ENCODE measurements at regions not wholly inside any gene's neighbourhood (a gene's known extent, or its start where the extent isn't known, plus 50 kb on each side); places are given as distances from the start of the nearest gene placed in this dataset.

DNA sequence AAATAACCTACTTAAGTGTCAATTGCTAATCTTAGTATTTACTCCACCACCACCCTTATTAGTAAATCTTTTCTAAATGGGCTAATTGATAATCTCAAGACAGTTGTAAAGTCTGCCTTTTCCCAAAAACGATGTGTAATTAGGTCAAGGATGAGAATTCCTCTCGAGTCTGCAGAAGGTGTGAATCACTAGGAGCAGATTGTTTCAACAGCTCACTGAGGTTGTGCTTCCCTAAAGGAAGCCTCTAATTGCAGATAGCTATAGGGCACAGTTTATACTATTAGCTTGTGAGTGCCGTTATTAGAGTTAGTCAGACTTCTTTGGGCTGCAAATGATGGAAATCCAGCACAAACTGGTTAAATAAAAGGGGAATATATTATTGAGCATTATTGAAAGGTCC lies 84.9 kb downstream of the C11orf91 start:
- DNase-seq, result no peak

DNA sequence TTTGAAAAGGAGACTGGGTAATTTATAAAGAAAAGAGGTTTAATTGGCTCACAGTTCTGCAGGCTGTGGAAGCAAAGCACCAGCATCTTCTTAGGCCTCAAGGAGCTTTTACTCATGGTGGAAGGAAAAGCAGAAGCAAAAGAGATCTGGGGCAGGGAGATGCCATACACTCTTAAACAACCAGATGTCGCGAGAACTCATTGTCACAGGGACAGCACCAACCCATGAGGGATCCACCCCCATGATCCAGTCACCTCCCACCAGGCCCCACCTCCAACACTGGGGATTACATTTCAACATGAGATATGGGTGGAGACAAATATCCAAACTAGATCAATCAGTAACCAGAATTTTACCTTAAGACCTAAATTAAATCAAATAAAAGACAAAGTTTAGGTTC lies 87.2 kb downstream of the C11orf91 start:
- no peak for DNase-seq

DNA sequence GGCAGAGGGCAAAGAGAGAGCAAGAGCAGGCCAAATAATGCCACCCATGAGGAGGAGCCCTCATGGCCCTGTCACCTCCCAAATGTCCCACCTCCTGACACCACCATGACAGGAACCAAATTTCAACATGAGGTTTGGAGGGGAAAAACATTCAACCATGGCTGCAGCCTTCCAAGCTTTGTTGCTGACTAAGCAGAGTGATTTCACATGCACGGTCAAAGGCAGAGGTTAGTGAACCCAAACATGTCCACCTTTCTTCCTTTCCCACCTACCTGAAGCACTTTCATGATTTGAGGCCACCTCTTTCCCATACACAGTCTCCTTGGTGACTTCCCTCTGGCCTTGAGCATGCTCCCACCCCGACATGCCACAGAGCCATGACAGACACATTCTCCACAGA lies 89.7 kb downstream of the C11orf91 start:
- DNase-seq, result no peak

DNA sequence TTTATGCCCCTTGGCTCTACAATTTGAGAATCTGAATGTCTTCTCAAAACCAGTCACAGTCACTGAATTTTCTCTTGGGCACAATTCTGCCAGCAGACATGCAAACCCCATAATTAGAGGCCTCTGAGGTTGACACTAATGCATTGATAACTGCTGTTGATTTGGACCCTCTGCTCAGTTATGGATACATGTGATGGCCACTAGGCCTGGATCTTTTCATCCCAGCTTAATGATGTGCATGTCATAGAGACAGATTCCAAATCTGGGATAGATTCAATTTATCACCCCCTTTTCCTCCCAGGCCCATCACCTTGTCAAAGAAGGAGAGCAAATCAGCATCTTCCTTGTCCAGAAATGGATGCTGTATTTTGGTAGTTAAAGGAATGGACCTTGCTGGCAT lies 92.2 kb downstream of the C11orf91 start:
- no peak for DNase-seq

DNA sequence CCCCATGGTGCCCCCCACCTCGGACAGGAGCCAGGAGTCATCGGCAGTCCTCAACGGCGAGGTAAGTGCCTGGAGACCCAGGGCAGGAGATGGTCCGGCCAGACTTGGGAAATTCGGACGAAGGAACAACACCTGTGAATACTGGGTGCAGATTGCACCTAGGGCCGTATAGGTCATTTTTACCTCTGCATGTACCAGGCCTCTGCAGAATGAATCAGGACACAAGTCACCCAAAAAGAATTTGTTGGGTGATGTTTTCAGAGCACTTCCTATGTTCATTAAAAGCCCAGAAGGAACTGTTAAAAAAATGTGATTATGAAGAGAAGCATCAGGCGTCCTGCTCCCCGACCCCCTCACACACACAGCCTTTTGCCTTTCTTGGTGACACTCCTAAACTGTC lies 93.9 kb downstream of the C11orf91 start:
- DNase-seq, result no peak

DNA sequence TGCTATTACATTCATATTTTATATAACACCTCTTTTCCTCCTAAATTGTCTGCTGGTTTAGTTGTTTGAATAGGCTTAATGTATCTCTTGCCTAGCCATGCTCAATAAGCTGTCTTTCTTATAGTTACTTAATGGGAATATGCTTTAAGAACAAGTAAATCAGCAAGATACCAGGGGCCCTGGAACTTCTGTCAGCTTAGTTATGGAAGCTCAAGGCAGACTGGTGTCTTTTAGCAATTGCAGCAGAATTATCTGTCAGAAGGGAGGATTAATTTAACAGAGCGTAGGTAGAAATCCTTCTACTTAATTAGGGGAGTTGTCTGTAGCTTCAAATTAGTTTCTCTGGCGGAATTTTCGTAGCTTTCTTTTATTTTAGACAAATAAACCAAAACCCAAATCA lies 94.9 kb downstream of the C11orf91 start:
- DNase-seq, result no peak

DNA sequence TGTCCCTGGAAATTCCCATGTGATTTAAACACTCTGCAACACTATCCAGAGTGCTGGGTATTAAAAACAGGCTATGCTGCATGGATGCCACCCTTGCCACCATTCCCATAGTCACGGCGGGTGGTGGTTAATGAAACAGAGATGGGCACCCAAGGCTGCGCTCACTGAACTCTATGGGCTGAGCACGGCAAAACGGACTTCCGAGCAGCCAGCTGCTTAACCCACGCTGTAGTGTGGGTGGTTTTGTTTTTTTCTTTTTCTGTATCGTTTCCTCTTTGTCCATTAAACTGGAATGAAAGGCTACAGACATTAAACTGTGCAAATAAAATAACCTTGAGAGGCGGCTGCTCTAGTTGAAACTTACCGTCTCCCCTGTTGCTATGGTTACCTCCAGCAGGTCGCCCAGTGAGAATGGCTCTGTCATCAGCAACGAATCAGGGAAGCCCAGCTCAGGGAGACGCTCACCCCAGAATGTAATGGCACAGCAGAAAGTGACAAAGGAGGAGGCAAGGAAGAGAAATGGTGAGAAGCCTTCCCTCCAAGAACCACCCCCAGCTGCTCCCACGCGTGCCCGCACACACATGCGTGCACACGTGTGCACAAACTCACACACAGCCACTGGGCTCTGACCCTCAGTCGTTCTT lies 102.1 kb downstream of the C11orf91 start:
- no peak for DNase-seq

DNA sequence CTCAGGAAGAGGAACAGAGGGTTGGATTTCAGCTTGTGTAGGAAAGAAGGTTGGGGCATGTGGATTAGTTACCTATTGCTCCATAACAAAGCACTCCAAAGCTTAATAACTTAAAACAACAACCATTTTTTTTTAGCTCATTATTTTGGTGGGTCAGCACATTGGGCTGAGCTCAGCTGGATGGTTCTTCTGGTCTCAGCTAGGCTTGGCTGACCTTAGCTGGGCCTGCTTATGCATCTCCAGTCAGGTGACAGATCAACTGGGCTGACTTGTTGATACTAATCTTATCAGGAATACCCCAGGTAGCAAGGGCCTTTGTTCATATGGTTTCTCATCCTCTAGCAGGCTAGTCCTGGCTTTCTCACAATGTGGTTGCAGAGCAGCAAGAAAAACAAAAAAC lies 106.4 kb downstream of the C11orf91 start:
- no peak for DNase-seq

DNA sequence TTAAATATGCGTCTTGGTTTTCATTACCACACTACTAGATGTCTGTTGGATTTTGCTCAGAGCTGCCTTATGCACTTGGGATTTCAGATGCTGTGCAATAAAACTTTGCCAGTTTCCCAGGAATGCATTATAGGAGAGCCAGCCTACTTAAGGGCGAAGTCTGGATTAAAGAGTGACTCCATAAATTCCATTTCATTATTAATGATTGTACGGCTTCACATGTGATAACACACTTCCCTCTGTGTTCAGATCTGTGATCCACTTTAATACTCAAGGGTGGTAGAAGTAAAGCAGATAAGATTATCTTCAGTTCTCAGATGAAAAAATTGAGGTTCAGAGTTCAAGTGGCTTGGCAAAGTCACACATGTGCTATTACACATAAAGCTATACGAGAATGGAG lies 110.2 kb downstream of the C11orf91 start:
- DNase-seq, result no peak

DNA sequence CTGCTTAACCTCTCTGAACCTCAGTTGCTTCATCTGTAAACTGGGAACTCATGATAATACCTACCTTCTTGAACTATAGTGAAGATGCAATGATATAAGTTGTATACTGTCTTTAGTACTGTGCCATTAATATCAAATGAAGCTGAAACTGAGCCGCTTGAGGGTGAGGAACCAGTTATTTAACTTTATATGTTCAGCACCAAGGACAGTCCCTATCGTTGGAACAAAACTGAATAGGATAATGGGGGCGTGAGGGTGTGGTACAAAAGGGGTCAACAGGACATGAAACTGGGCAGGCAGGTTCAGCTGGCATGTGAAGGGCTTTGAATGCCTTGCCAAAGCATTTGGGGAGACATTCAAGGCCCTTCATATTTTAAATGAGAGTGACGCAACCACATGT lies 112.6 kb downstream of the C11orf91 start:
- DNase-seq, result no peak

DNA sequence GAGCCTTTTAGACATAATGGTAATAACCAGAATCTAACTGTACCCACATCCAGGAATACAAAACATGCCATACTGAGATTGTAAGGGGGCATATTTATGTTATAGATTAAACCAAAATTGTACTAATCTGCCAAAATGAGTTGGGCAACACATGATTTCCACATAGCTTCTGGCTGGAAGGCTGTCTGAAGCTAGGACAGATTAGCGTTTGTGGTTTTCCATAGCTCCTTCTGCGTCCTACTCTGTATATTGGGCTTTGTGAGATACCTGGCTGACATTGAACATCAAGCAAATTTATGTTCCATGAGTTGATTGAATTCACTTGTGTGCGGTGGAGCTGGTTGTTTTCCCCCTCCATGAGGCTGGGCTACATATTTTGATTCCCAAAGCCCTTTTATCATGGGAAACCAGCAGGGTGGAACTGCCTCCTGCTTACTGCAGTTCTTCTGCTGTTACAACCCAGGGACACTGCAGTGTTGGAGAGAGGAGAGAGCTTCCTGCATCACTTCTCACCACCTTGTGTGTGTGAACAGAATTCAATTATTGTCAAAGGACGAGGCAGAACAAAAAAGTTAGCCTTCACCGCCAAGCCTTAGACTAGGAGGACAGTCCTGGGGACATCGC lies 114.9 kb downstream of the C11orf91 start:
- DNase-seq, result no peak

DNA sequence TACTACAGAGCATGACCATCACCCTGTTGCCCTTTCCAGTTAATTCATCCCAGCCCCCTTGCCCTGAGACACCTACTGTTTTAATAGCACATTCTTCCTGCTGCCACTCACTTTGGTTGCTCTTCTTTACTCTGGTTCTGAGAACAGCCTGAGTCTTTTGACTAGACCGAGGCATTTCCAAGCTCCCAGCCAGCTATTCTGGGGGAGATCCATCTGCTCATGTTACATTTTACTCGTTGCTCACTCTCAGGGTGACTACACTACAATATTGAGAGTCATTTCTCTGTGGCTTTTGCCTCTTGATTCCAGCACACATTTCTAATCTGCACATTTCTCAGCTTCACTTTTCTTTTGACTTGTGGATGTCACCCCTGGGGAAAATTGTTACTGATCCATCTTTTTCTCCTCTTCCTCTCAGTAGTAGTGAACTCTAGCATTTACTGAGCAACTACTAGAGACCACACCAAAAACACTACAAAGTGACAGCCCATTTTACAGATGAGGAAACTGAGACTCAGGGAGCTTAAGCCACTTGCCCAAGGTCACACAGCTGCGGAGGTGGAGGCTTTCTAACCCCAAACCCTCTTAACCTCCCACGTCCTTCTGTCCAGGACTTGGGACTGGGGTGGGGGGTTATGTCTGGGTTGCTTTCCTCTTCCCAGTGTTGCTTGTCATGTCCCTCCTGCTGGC lies 117.8 kb downstream of the C11orf91 start:
- no peak for DNase-seq

DNA sequence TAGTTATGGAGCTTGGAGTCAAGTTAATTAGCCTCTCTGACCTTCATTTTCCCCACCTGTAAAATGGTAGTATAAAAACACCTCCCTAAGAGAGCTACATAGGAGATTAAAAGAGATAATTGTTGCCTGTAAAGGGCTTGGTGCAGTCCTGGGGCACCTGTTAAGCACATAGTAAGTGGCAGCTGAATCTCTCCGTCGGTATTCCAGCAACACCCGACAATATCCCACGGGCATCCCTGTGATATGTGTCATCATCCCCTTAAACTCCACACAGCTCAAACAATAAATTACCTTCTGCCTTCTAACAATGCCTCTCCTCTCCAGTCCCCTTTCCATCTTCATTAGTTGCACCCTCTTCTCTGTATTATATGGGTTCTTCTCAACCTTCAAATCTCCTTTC lies 121.5 kb downstream of the C11orf91 start:
- DNase-seq, result no peak

DNA sequence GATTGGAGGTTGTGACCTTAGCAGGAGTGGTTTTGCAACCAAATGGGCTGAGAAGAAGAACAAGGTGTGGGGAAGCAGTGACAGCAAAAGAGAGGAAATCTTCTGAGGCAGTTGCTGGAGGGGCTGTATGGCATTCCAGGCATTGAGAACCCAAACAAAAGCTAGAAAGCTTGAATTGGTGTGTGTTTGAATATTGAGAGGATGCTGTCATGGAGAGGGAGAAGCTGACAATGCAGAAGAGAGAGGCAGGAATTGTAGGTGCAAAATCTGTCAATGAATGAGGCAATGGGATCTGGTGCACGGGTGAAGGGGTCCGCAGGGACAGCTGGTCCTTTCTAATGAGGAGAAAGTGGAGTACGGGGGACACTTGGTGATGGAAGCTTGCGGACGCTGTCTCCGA lies 123.4 kb downstream of the C11orf91 start:
- no peak for DNase-seq

DNA sequence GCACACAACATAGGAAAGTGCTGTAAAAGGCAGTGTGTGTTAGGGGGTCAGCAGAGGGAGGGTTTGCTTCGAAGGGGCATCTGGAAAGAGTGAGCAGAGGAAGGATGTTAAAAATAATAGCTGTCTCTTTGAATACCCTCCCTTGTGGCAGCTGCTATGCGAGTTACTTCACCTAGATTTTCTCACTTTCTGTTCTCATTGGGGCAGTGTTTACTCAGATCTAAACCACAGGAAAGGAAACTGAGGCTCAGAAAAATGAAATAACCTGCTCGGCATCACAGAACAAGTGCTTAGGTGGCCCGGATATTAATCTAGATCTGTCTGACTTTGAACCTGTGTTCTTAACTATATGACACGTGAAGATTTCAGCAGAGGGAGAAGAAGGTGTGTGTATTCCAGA lies 125.3 kb downstream of the C11orf91 start:
- no peak for DNase-seq

DNA sequence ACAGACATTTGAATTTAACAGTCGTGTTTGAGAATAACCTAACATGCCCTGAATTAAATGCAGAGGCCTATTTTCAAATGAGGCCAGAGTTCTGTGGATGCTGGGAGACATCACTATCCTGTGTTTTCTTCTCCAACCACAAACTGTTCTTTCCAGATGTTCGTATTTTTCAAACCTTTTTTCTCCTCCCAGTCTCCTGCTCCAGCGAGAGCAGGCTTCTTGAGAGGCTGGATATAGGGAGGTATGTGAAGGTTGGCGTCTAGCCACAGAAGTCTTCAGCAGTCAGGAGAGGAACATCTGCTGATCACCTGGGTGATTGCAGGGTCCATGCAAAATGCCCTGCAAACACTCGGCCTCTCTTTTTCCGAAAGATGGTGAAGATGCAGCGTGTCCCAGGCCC lies 126.3 kb downstream of the C11orf91 start:
- DNase-seq, result no peak

DNA sequence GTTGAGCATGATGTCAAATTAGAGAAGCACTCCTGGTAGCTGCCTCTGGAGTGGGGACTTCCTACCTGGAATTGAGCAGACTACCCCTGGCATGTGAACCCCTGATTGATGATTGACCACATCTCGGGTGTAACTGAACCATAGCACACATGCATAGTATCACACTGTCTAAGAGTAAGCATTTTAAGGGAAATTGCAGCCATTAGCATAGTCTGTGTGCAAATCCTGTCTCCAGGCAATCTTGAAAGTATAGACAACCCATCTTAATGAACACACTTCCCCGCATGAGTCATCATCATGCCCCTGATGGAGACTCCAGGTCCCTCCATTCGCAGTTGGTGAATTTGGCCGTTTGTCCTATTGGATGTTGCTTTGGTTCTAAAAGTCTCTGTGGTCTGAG lies 131.3 kb downstream of the C11orf91 start:
- no peak for DNase-seq

DNA sequence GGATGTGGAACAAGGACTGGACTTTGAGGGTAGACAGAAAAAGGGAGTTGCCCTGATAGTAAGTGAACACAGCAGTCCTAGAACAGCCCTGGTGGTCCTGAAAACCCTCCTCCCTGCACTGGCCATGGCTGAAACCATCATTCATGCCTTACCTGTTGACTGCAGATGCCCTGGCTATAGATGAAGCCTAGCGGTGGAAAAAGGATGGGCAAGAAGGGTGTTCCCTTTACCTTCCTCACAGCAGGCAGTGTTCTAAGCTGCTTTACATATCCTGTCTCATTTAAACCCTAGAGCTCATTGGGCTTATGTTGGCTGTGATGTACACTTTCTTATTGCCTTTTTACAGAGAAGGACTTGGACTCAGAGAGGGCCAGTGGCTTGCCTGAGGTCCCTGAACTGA lies 133.6 kb downstream of the C11orf91 start:
- DNase-seq, result no peak

DNA sequence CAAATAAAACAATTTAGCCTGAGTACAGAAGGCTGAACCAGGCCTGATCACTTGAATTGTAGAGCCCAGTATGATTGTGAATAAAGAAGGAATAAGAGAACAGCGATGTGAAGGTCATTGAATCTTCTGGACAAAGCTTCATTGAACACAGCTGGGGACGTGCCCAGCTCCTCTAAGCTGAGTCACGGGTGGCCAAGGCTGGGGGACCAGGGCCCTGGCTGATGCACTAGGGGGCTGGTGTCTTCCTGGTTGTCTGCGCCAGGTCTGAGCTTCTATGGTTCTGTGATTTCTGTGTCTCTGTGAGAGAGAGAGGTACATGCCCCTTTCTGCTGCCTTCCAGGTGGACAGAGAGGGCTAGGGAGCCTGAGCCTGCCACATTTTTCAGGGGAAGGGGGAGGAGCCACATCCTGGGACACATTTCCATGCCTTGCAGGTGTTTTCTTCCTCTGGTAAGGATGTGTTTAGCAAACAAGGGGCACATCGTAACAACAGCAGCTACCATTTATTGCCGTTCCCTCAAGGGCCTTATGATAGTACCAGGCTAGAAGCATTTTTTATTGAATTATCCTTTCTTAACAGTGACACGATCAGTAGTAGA lies 135.7 kb downstream of the C11orf91 start:
- no peak for DNase-seq

DNA sequence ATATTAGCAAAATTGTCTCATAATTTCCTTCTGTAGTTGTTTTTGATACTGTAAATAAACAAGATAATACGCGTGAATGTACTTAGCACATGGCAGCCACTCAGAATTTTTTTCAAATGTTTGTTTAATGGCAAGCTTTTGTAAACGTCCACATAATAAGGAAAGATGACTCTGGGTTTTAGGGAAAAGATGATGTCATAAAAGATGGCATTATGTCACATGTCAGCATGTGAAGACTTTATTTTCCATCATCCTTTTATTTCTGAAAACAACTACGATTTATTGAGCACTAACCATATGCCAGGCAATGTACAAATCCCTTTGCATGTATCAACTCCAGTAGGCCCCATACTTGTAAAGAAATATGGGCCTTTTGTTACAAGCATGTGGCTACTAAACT lies 139.9 kb downstream of the C11orf91 start:
- DNase-seq, result no peak

DNA sequence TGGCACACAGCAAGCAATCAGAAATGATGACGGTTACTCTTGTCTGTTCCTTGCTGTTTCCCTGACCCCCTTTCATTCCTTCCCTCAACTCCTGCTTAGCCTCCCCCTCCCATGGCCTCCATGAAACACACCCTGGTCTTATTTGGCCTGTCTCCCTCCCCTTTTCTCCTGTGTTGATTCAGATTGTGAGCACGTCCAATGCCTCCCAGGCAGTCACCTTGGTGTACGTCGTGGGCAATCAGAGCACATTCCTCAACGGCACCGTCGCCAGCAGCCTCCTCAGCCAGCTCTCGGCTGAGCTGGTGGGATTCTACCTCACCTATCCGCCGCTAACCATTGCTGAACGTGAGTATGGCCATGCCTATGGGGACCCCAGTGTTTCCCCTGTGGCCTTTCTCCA lies 141.1 kb downstream of the C11orf91 start:
- no peak for DNase-seq

DNA sequence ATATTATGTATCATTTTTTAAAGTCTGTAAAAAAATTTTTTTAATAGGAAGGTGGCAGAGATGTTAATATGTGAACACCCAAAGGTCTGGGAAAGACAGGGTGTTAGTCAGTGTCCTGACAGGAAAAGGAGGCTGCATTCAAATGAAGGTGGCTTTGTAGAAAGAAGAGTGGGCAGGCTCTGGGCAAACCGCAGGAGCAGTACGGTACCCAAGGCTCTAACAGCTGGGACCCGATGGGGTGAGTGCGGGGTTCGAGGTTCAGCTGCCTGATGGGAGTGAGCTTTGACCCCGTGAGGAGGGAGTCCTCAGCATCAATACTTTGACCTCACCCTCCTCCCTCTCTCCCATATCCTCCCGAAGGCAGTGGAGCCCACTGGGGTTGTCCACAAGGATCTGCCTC lies 142.5 kb downstream of the C11orf91 start:
- DNase-seq, result no peak

DNA sequence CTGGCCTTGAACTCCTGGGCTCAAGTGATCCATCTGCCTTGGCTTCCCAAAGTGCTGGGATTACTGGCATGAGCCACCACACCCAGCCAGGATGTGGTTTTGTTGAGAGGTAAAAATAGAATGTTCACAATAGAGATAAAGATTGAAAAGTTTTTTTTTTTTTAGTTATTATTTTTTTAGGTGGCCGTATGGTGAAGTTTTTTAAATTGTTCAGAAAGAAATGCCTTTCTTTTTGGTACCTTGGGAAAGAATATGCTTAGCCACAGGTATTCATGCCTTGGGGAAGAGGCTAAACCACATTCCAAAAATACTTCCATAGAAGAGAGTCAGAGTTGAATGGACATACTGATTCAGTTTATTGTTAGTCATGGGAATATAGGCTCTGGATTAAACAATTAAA lies 143.4 kb downstream of the C11orf91 start:
- no peak for DNase-seq

DNA sequence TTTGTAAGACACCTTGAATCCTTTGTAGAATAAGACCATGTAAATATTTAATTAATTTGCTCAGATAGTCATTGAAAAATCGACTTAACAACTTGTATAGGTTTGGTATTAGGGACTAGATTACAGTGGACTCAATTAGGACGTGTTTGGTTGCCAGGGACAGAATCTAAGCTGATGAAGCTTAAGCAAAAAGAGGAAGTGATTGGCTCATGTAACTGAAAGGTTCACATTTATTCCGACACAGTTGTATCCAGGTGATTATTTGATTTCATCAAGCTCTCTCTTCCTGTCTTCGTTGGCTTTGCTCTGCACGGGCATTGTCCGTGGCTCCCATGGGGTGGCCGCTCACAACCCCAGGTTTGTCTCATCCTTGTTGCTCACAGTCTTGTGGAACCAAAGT lies 146.4 kb downstream of the C11orf91 start:
- no peak for DNase-seq

Data from NCI-H1930 (cell line).